ENCODE measurements at regions not wholly inside any gene's neighbourhood (a gene's known extent, or its start where the extent isn't known, plus 50 kb on each side); places are given as distances from the start of the nearest gene placed in this dataset.
"Not testable (repeated sequence)": the region's sequence is repeated elsewhere in the genome, so short reads cannot be mapped to it uniquely, and the experiment has no call there.

GRCh38 chr3:145457825-145458552 is 703.0 kb downstream of the PLOD2 start:
- Histone ChIP-seq H3K4me1 (ENCODE audit: control insufficient read depth, insufficient read depth, low read length) (no peaks in the 10 kb centered on the region), H3K9me3 (ENCODE audit: control insufficient read depth in 2 of 2, low read length in 2 of 2) (no peaks in the 10 kb centered on the region), H3K36me3 (ENCODE audit: control insufficient read depth in 2 of 2, insufficient read depth in 2 of 2, low read length in 2 of 2) (no peaks in the 10 kb centered on the region), H3K4me3 (ENCODE audit: low read length in 2 of 2) (no peak overlapping the region), H3K9ac (ENCODE audit: low read length in 2 of 2) (no peak overlapping the region), H3K27me3 (ENCODE audit: control insufficient read depth in 1 of 2, insufficient read depth in 2 of 2, low read length in 2 of 2) (no peaks in the 10 kb centered on the region), H3K27ac (ENCODE audit: low read length) (no peak overlapping the region)

DNA sequence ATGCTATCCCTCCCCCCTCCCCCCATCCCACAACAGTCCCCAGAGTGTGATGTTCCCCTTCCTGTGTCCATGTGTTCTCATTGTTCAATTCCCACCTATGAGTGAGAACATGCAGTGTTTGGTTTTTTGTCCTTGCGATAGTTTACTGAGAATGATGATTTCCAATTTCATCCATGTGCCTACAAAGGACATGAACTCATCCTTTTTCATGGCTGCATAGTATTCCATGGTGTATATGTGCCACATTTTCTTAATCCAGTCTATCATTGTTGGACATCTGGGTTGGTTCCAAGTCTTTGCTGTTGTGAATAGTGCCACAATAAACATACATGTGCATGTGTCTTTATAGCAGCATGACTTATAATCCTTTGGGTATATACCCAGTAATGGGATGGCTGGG is 701.3 kb downstream of the PLOD2 start:
- H3K9ac ChIP-seq (ENCODE audit: low read length in 2 of 2); H3K9me3 ChIP-seq (ENCODE audit: control insufficient read depth in 2 of 2, low read length in 2 of 2); H3K27ac ChIP-seq (ENCODE audit: low read length); H3K36me3 ChIP-seq (ENCODE audit: control insufficient read depth in 2 of 2, insufficient read depth in 2 of 2, low read length in 2 of 2); H3K27me3 ChIP-seq (ENCODE audit: control insufficient read depth in 1 of 2, insufficient read depth in 2 of 2, low read length in 2 of 2); H3K4me1 ChIP-seq (ENCODE audit: control insufficient read depth, insufficient read depth, low read length); H3K4me3 ChIP-seq (ENCODE audit: low read length in 2 of 2): not testable (repeated sequence)

- H3K9ac ChIP-seq (ENCODE audit: low read length in 2 of 2): no peak overlapping the region
- no peaks in the 10 kb centered on the region for H3K27me3 ChIP-seq (ENCODE audit: control insufficient read depth in 1 of 2, insufficient read depth in 2 of 2, low read length in 2 of 2)
- H3K9me3 ChIP-seq (ENCODE audit: control insufficient read depth in 2 of 2, low read length in 2 of 2): no peaks in the 10 kb centered on the region
- H3K36me3 ChIP-seq (ENCODE audit: control insufficient read depth in 2 of 2, insufficient read depth in 2 of 2, low read length in 2 of 2): no peaks in the 10 kb centered on the region
- no peak overlapping the region for H3K27ac ChIP-seq (ENCODE audit: low read length)
- H3K4me3 ChIP-seq (ENCODE audit: low read length in 2 of 2): no peak overlapping the region
- no peaks in the 10 kb centered on the region for H3K4me1 ChIP-seq (ENCODE audit: control insufficient read depth, insufficient read depth, low read length)
Measured at GRCh38 chr3:145471976-145472375, 689.0 kb downstream of the PLOD2 start.

DNA sequence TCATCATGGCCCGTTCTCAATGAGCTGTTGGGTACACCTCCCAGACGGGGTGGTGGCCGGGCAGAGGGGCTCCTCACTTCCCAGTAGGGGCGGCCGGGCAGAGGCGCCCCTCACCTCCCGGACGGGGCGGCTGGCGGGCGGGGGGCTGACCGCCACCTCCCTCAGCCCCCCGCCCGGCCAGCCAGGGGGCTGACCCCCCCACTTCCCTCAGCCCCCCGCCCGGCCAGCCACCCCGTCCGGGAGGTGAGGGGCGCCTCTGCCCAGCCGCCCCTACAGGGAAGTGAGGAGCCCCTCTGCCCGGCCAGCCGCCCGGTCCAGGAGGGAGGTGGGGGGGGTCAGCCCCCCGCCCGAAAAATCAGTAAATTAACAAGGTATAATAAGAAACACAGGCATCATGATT is 678.2 kb downstream of the PLOD2 start:
- H3K4me1 ChIP-seq (ENCODE audit: control insufficient read depth, insufficient read depth, low read length); H3K36me3 ChIP-seq (ENCODE audit: control insufficient read depth in 2 of 2, insufficient read depth in 2 of 2, low read length in 2 of 2); H3K9me3 ChIP-seq (ENCODE audit: control insufficient read depth in 2 of 2, low read length in 2 of 2); H3K27me3 ChIP-seq (ENCODE audit: control insufficient read depth in 1 of 2, insufficient read depth in 2 of 2, low read length in 2 of 2); H3K9ac ChIP-seq (ENCODE audit: low read length in 2 of 2); H3K27ac ChIP-seq (ENCODE audit: low read length); H3K4me3 ChIP-seq (ENCODE audit: low read length in 2 of 2): not testable (repeated sequence)

- Histone ChIP-seq H3K9ac (ENCODE audit: low read length in 2 of 2) (no peak overlapping the region), H3K9me3 (ENCODE audit: control insufficient read depth in 2 of 2, low read length in 2 of 2) (no peaks in the 10 kb centered on the region), H3K27ac (ENCODE audit: low read length) (no peak overlapping the region), H3K27me3 (ENCODE audit: control insufficient read depth in 1 of 2, insufficient read depth in 2 of 2, low read length in 2 of 2) (no peaks in the 10 kb centered on the region), H3K36me3 (ENCODE audit: control insufficient read depth in 2 of 2, insufficient read depth in 2 of 2, low read length in 2 of 2) (no peaks in the 10 kb centered on the region), H3K4me3 (ENCODE audit: low read length in 2 of 2) (no peak overlapping the region), H3K4me1 (ENCODE audit: control insufficient read depth, insufficient read depth, low read length) (no peaks in the 10 kb centered on the region)
Measured at GRCh38 chr3:145483992-145484391, 677.0 kb downstream of the PLOD2 start.

DNA sequence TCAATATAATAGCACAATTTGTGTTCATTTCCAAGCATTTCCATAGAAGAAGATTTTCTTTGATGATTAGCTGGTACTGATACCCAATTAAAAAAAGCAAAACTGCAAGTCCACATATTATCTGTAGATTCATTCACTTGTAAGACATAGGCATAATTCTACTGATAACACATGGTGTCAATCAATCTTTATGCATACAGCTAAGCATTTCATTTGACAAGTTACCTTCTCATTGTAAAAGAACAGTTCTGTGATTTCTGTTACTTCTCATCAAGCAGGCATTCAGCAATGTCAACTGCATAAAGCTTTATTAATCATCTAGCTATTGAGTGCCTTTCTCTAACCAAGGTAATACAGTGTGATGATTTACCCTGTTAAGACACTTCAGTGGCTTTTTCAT is 672.0 kb downstream of the PLOD2 start:
- no peak overlapping the region for H3K27ac ChIP-seq (ENCODE audit: low read length)
- H3K4me3 ChIP-seq (ENCODE audit: low read length in 2 of 2): no peak overlapping the region
- no peaks in the 10 kb centered on the region for H3K4me1 ChIP-seq (ENCODE audit: control insufficient read depth, insufficient read depth, low read length)
- no peaks in the 10 kb centered on the region for H3K9me3 ChIP-seq (ENCODE audit: control insufficient read depth in 2 of 2, low read length in 2 of 2)
- no peak overlapping the region for H3K9ac ChIP-seq (ENCODE audit: low read length in 2 of 2)
- no peaks in the 10 kb centered on the region for H3K36me3 ChIP-seq (ENCODE audit: control insufficient read depth in 2 of 2, insufficient read depth in 2 of 2, low read length in 2 of 2)
- no peaks in the 10 kb centered on the region for H3K27me3 ChIP-seq (ENCODE audit: control insufficient read depth in 1 of 2, insufficient read depth in 2 of 2, low read length in 2 of 2)

GRCh38 chr3:145490088-145491048 is 670.6 kb downstream of the PLOD2 start:
- no peak overlapping the region for H3K9ac ChIP-seq (ENCODE audit: low read length in 2 of 2)
- no peaks in the 10 kb centered on the region for H3K36me3 ChIP-seq (ENCODE audit: control insufficient read depth in 2 of 2, insufficient read depth in 2 of 2, low read length in 2 of 2)
- no peak overlapping the region for H3K27ac ChIP-seq (ENCODE audit: low read length)
- no peaks in the 10 kb centered on the region for H3K27me3 ChIP-seq (ENCODE audit: control insufficient read depth in 1 of 2, insufficient read depth in 2 of 2, low read length in 2 of 2)
- H3K9me3 ChIP-seq (ENCODE audit: control insufficient read depth in 2 of 2, low read length in 2 of 2): no peaks in the 10 kb centered on the region
- H3K4me1 ChIP-seq (ENCODE audit: control insufficient read depth, insufficient read depth, low read length): no peaks in the 10 kb centered on the region
- no peak overlapping the region for H3K4me3 ChIP-seq (ENCODE audit: low read length in 2 of 2)

DNA sequence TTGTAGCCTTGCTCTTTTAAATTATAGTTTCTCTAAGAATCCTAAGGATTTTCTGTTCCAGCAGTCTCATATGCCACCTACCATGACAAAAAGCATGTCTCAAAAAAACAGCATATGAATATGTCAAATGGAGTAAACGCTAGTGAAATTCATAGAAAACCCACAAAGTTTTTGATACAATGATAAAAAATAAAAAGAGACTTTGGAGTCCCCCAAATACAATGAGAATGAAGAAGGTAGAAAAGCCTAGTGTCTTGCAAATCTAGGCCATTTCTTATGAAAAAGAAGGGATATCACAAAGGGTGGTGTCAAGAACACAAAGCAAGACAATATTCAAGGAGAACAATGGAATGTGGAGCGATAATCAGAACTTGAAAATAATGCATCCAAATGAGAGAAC is 668.5 kb downstream of the PLOD2 start:
- H3K27ac ChIP-seq (ENCODE audit: low read length): no peak overlapping the region
- H3K36me3 ChIP-seq (ENCODE audit: control insufficient read depth in 2 of 2, insufficient read depth in 2 of 2, low read length in 2 of 2): no peaks in the 10 kb centered on the region
- H3K4me3 ChIP-seq (ENCODE audit: low read length in 2 of 2): no peak overlapping the region
- H3K9ac ChIP-seq (ENCODE audit: low read length in 2 of 2): no peak overlapping the region
- H3K27me3 ChIP-seq (ENCODE audit: control insufficient read depth in 1 of 2, insufficient read depth in 2 of 2, low read length in 2 of 2): no peaks in the 10 kb centered on the region
- no peaks in the 10 kb centered on the region for H3K4me1 ChIP-seq (ENCODE audit: control insufficient read depth, insufficient read depth, low read length)
- no peaks in the 10 kb centered on the region for H3K9me3 ChIP-seq (ENCODE audit: control insufficient read depth in 2 of 2, low read length in 2 of 2)

DNA sequence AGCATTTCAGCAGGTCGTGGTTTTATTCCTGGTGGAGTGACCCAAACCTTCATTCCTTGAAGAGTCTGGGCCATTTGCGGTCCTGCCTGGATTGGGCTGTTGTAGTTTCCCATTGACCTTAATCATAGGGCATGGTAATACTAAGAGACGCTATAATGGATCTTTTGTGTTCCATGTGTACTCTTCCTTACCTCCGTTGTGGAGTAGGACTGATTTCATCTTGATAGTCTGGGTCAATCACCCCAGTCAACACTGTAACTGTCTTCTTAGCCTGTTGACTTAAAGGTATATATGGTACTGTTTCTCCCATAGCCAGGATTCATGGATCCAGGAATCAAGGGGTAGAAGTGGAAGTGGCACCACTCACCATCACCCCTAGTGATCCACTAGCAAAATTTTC is 643.6 kb downstream of the PLOD2 start:
- not testable (repeated sequence) for H3K4me3 ChIP-seq (ENCODE audit: low read length in 2 of 2); H3K27me3 ChIP-seq (ENCODE audit: control insufficient read depth in 1 of 2, insufficient read depth in 2 of 2, low read length in 2 of 2); H3K9ac ChIP-seq (ENCODE audit: low read length in 2 of 2); H3K27ac ChIP-seq (ENCODE audit: low read length); H3K9me3 ChIP-seq (ENCODE audit: control insufficient read depth in 2 of 2, low read length in 2 of 2); H3K4me1 ChIP-seq (ENCODE audit: control insufficient read depth, insufficient read depth, low read length); H3K36me3 ChIP-seq (ENCODE audit: control insufficient read depth in 2 of 2, insufficient read depth in 2 of 2, low read length in 2 of 2)

GRCh38 chr3:145518639-145519038 is 642.3 kb downstream of the PLOD2 start:
- Histone ChIP-seq H3K9ac (ENCODE audit: low read length in 2 of 2) (no peak overlapping the region), H3K36me3 (ENCODE audit: control insufficient read depth in 2 of 2, insufficient read depth in 2 of 2, low read length in 2 of 2) (no peaks in the 10 kb centered on the region), H3K9me3 (ENCODE audit: control insufficient read depth in 2 of 2, low read length in 2 of 2) (no peaks in the 10 kb centered on the region), H3K4me3 (ENCODE audit: low read length in 2 of 2) (no peak overlapping the region), H3K27me3 (ENCODE audit: control insufficient read depth in 1 of 2, insufficient read depth in 2 of 2, low read length in 2 of 2) (no peaks in the 10 kb centered on the region), H3K27ac (ENCODE audit: low read length) (no peak overlapping the region), H3K4me1 (ENCODE audit: control insufficient read depth, insufficient read depth, low read length) (no peaks in the 10 kb centered on the region)

All from stomach smooth muscle (tissue), 2 donors.